HG02884 (cell line): ENCODE measurements at regions not wholly inside any gene's neighbourhood (a gene's known extent, or its start where the extent isn't known, plus 50 kb on each side); places are given as distances from the start of the nearest gene placed in this dataset.

Experiments
- ATAC-seq: cut with Tn5 transposase; IDR thresholded peaks from one replicate; pipeline ENCODE4 v1.9.1; 2021; ENCODE audit warnings: mild to moderate bottlenecking, moderate library complexity; ENCODE audit not compliant: unreplicated experiment

GRCh38 chr19:31699421-31699820 is 350.2 kb upstream of the TSHZ3 start:
- ATAC-seq: no peak

GRCh38 chr19:31701146-31701545 is 351.9 kb upstream of the TSHZ3 start:
- ATAC-seq: no peak

GRCh38 chr19:31705656-31706055 is 356.4 kb upstream of the TSHZ3 start:
- no peak for ATAC-seq

GRCh38 chr19:31706131-31706530 is 356.9 kb upstream of the TSHZ3 start:
- no peak for ATAC-seq

- no peak for ATAC-seq
These were observed 357.7 kb upstream of the TSHZ3 start for GRCh38 chr19:31706691-31707620.

- no peak for ATAC-seq
These were observed 359.3 kb upstream of the TSHZ3 start for GRCh38 chr19:31708520-31708919.

- no peak for ATAC-seq
These were observed 360.2 kb upstream of the TSHZ3 start for GRCh38 chr19:31709476-31709875.

- ATAC-seq: no peak
These were observed 366.2 kb upstream of the TSHZ3 start for GRCh38 chr19:31715249-31715945.

- no peak for ATAC-seq
These were observed 367.6 kb upstream of the TSHZ3 start for GRCh38 chr19:31716826-31717225.

- ATAC-seq: no peak
These were observed 368.2 kb upstream of the TSHZ3 start for GRCh38 chr19:31717269-31717923.

GRCh38 chr19:31718032-31718431 is 368.8 kb upstream of the TSHZ3 start:
- no peak for ATAC-seq

GRCh38 chr19:31718898-31719297 is 369.7 kb upstream of the TSHZ3 start:
- no peak for ATAC-seq

- no peak for ATAC-seq
These were observed 373.9 kb upstream of the TSHZ3 start for GRCh38 chr19:31723101-31723500.

GRCh38 chr19:31725051-31725450 is 375.8 kb upstream of the TSHZ3 start:
- no peak for ATAC-seq

- no peak for ATAC-seq
These were observed 378.3 kb upstream of the TSHZ3 start for GRCh38 chr19:31727536-31727935.

GRCh38 chr19:31730270-31730669 is 381.0 kb upstream of the TSHZ3 start:
- ATAC-seq: no peak

GRCh38 chr19:31733591-31733990 is 384.4 kb upstream of the TSHZ3 start:
- ATAC-seq: no peak

GRCh38 chr19:31742249-31742648 is 393.0 kb upstream of the TSHZ3 start:
- no peak for ATAC-seq

GRCh38 chr19:31745731-31746130 is 396.5 kb upstream of the TSHZ3 start:
- ATAC-seq: no peak

- ATAC-seq: no peak
These were observed 400.0 kb upstream of the TSHZ3 start for GRCh38 chr19:31749231-31749630.

- ATAC-seq: no peak
These were observed 410.1 kb upstream of the TSHZ3 start for GRCh38 chr19:31759359-31759758.
